Rectal smooth muscle tissue (tissue), 1 donor: ENCODE measurements at regions not wholly inside any gene's neighbourhood (a gene's known extent, or its start where the extent isn't known, plus 50 kb on each side); places are given as distances from the start of the nearest gene placed in this dataset.

Experiments used
- H3K27ac ChIP-seq: one replicate; pipeline ENCODE4 v1.7.0; 2013; ENCODE audit warnings: low read depth, low read length, inconsistent platforms
- H3K27me3 ChIP-seq: one replicate; pipeline ENCODE4 v1.7.0; 2013; ENCODE audit warnings: low read length; ENCODE audit not compliant: control insufficient read depth, insufficient read depth
- H3K36me3 ChIP-seq: one replicate; pipeline ENCODE4 v1.7.0; 2013; ENCODE audit warnings: low read length; ENCODE audit not compliant: control insufficient read depth, insufficient read depth
- H3K4me1 ChIP-seq: one replicate; pipeline ENCODE4 v1.7.0; 2013; ENCODE audit warnings: low read length; ENCODE audit not compliant: control insufficient read depth, insufficient read depth
- H3K4me3 ChIP-seq: one replicate; pipeline ENCODE4 v1.7.0; 2013; ENCODE audit warnings: low read length
- H3K9ac ChIP-seq: one replicate; pipeline ENCODE4 v1.7.0; 2013; ENCODE audit warnings: low read length

DNA sequence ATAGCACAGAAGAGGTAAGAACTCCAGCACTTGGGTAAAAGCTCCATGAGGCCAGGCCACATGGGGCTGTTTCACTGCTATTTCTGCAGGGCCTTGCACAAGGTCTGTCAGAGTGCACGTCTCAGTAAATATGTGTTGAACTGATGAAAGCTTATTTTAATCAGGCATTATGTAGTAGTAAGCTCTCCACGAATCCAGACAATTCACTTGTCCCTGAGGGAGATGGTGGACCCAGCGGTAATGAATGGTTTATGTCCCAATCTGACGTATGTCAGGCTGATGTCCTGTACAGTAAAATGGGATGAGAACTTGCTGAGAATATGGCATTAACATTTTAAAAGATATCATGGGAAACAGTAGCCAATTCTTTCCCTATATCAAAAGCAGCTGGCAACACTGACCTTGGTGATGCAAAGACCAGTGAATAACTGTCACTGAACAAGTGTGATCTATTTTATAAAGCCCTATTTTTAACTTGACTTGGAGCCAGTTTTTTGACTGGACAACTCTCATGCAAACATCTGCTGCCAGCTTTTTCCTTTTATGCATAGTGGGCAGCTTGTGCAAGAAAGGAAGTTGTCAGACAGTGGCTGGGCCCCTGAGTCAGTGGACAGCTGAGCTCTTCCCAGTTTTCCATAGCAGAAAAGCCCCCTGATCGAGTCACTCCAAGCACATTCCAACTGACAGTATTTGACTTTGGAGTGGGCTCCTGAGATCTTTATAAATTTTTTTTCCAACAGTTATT, 519.8 kb upstream of the MDFIC2 start:
- Histone ChIP-seq H3K9ac (no peak overlapping the region), H3K27ac (no peak overlapping the region), H3K4me3 (no peak overlapping the region), H3K4me1 (peaks cover 5% of the 10 kb centered on the region), H3K36me3 (no peaks in the 10 kb centered on the region), H3K27me3 (no peaks in the 10 kb centered on the region)

DNA sequence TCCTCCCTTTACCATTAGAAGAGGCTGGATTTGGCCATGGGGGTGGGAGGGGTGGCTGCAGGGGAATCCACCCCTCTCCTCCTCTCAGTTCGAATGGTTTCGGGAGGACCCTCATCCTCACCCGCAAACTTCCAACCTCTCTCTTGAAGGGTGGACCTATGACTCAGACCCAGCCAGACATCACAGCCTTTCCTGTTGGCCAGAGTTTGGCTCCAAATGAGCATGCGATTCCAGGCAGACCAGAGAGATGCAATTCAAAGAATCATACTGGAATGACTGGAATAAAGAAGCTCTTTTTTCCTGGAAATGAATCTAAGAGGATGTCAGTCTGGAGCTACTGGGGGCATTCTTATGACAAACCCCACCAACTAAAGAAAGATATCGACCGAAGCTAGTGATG, 516.7 kb upstream of the MDFIC2 start:
- no peak overlapping the region for H3K27ac ChIP-seq
- H3K4me1 ChIP-seq = peaks cover 5% of the 10 kb centered on the region
- H3K9ac ChIP-seq = no peak overlapping the region
- H3K4me3 ChIP-seq = no peak overlapping the region
- H3K36me3 ChIP-seq = no peaks in the 10 kb centered on the region
- H3K27me3 ChIP-seq = no peaks in the 10 kb centered on the region

DNA sequence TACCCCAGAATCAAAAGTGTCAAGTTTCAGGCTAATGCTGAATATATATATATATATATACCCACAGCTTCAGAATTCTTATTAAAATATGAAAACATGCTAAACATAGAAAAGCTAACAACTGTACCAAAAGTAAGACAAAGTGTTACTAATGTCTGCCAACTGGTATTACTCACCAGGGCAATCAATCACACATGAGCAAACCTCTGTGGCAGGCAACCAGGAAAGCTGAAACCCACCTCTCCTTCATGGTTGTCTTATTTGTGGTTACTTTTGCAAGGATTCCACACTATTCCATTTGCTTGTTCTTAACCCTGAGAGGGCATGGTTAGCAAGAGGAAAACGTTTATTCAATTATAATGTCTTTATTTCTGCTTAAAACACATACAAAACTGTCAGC, 512.3 kb upstream of the MDFIC2 start:
- Histone ChIP-seq H3K9ac (no peak overlapping the region), H3K27ac (no peak overlapping the region), H3K36me3 (no peaks in the 10 kb centered on the region), H3K4me3 (no peak overlapping the region), H3K27me3 (no peaks in the 10 kb centered on the region), H3K4me1 (no peaks in the 10 kb centered on the region)

DNA sequence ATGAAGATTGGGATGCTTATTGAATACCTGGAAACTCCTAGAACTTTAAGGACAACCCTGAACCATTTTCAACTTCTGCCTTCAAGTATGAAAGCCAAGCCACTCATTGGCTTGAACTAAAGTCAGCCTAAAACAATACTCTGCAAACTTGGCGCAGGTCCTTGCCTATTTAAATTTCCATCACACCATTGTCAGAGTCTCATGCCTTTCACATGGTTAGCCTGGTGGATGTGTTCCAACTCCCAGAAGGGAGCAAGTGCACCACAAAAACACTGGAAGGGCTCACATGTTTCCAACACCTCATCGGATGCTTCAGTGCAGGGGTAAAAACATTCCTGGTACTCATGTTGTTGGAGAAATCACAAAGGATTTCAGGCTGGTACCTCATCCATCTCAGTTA, 511.6 kb upstream of the MDFIC2 start:
- Histone ChIP-seq H3K36me3 (no peaks in the 10 kb centered on the region), H3K9ac (no peak overlapping the region), H3K4me3 (no peak overlapping the region), H3K27me3 (no peaks in the 10 kb centered on the region), H3K27ac (no peak overlapping the region), H3K4me1 (no peaks in the 10 kb centered on the region)

DNA sequence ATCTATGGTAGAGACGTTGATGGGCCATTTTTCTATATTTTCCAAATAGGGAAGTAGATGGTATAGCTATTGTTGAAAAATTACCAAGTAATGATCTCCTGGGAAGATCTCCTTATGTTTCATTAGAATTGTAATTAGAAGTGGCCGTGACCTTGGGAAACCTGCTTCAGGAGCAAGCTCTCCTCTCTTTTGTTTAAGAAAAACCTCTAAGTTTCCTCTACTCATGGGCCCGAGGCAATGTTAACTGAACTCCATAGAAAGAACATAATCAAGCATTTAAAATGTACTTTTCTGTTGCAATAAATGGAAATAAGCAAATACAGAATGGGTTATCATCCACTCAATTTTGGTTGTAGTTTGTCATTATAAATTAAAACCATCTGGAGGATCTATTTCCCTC, 511.2 kb upstream of the MDFIC2 start:
- Histone ChIP-seq H3K27ac (no peak overlapping the region), H3K9ac (no peak overlapping the region), H3K36me3 (no peaks in the 10 kb centered on the region), H3K4me3 (no peak overlapping the region), H3K27me3 (no peaks in the 10 kb centered on the region), H3K4me1 (no peaks in the 10 kb centered on the region)

DNA sequence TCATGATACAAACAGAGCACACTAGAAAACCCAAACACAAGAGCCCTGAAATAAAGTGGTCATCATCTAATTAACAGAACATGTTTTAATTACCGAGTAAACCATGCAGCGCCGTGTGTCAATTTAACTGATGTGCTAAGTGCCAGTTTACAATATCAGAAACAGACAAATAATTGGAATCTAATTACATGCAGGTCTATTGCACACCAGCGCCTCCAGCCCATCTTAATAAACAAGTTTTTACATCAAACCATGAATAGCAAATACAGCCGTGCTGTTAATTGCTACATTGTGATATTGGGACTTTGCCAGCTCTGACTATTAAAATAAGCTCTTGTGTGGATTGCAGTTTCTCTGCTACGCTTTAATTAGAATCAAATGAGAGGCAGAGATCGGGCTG, 510.2 kb upstream of the MDFIC2 start:
- no peaks in the 10 kb centered on the region for H3K27me3 ChIP-seq
- H3K9ac ChIP-seq = no peak overlapping the region

DNA sequence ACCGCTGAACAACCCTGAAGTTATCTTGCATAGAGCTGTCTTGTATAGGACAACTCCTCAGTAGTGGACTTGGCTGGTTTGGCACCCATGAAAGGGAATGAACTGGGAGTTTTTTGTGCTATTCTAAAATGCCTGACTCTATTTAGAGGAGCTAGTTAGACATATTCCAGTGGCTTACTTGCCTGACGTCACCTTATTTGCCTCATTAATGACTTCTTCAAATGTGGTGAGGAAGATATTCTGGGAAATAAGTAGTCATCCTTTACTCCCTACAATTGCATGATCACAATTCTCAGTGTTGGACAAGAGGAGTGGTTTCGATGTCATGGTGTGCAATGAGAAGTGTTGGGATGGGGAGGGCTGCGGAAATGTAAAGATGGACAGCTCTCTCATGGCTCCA, 509.2 kb upstream of the MDFIC2 start:
- no peaks in the 10 kb centered on the region for H3K4me1 ChIP-seq
- H3K27ac ChIP-seq = no peak overlapping the region
- no peaks in the 10 kb centered on the region for H3K27me3 ChIP-seq
- H3K9ac ChIP-seq = no peak overlapping the region
- no peaks in the 10 kb centered on the region for H3K36me3 ChIP-seq
- H3K4me3 ChIP-seq = no peak overlapping the region

More for the DNA sequence above, 510.2 kb upstream of the MDFIC2 start:
- Histone ChIP-seq H3K4me3 (no peak overlapping the region), H3K27ac (no peak overlapping the region), H3K4me1 (no peaks in the 10 kb centered on the region), H3K36me3 (no peaks in the 10 kb centered on the region)

DNA sequence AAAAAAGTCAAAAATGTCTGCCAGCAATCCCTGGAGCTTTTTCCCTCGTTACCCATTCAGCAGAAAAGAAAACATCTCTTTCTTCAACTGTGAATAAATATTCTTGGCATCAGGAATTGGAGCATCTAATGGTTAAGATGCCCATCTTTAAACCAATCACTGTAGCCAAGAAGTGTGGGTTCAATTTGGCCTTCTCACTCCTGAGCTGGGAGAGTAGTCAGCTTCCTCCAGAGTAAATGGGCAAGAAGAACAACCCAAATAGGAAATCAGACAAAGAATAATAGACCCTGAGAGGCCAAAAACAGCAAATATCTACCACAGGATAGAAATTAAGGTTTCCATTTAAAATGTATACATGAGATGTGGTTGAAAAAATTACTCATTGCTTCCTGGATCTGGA, 508.0 kb upstream of the MDFIC2 start:
- Histone ChIP-seq H3K4me3 (no peak overlapping the region), H3K36me3 (no peaks in the 10 kb centered on the region), H3K9ac (no peak overlapping the region), H3K4me1 (no peaks in the 10 kb centered on the region), H3K27me3 (no peaks in the 10 kb centered on the region), H3K27ac (no peak overlapping the region)

DNA sequence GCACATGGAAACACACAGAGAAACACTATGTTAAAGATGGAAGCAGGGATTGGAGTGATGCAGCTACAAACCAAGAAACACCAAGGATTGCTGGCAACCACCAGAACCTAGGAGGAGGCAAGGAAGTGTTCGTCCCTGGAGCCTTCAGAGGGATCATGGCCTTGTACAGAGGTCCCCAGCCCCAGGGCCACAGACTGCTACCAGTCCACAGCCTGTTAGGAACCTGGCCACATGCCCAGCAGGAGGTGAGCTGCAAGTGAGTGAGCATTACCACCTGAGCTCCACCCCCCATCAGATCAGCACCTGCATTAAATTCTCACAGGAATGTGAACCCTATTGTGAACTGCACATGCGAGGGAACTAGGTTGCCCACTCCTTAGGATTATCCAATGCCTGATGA, 505.7 kb upstream of the MDFIC2 start:
- H3K27ac ChIP-seq = no peak overlapping the region
- no peaks in the 10 kb centered on the region for H3K27me3 ChIP-seq
- no peaks in the 10 kb centered on the region for H3K36me3 ChIP-seq
- H3K4me3 ChIP-seq = no peak overlapping the region
- no peak overlapping the region for H3K9ac ChIP-seq
- H3K4me1 ChIP-seq = no peaks in the 10 kb centered on the region

DNA sequence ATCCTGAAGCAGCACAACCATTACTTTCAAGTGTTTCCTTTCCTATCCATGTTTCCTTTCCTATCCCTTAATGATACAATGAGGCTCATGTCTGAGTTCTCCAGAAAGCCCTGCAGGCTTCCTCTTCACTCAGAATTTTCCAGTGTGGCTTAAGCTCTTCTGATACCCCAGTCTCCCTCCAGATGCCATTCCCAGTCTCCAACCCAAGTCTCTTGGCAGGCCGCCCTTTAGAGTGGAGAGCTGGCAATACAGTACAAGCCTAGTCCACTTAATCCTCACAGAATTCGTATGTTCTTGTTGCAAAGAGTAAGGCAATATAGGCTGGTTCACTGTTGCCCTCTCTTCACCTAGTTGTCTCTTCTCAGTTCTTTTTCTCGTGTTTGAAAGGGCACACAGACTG, 503.9 kb upstream of the MDFIC2 start:
- no peak overlapping the region for H3K9ac ChIP-seq
- H3K27ac ChIP-seq = no peak overlapping the region
- H3K27me3 ChIP-seq = no peaks in the 10 kb centered on the region
- no peaks in the 10 kb centered on the region for H3K4me1 ChIP-seq
- H3K36me3 ChIP-seq = no peaks in the 10 kb centered on the region
- H3K4me3 ChIP-seq = no peak overlapping the region

DNA sequence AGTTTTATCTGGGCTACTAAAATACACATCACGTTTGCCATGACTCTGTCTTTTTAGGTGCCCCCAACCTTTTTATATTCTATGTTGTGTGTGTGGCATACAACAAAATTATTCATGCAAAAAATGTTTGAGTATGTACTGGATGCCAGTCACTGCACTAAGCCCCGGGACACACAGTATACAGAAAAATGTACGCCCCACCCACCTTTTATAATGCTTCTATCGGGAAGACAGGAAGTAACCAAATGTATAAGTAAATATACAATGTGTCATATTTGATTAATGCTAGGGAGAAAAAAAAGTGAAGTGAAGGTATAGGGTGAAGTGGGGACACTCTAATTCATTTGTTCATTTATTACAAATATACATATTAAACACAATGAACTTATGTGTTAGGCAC, 503.4 kb upstream of the MDFIC2 start:
- no peak overlapping the region for H3K27ac ChIP-seq
- H3K36me3 ChIP-seq = no peaks in the 10 kb centered on the region
- H3K27me3 ChIP-seq = no peaks in the 10 kb centered on the region
- no peak overlapping the region for H3K4me3 ChIP-seq
- no peak overlapping the region for H3K9ac ChIP-seq
- no peaks in the 10 kb centered on the region for H3K4me1 ChIP-seq

DNA sequence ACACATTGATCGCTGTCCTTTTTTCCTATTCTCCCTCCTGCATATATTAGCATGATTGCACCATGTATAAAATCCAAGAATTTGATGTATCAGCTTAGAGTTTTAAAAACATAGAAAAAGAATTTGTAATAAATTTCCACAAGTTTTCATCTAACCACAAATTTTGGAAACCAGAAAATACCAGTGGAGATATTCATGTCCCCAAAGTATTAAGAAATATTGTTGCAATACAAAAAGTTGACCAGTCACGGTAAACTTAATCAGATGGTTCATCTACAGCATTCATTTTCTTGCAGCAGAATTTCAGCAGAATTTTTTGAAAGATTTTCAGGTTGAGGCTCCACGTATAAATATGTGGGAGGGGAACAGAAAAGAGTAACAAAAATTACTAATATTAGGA, 500.9 kb upstream of the MDFIC2 start:
- H3K27ac ChIP-seq = no peak overlapping the region
- no peaks in the 10 kb centered on the region for H3K4me1 ChIP-seq
- H3K4me3 ChIP-seq = no peak overlapping the region
- H3K27me3 ChIP-seq = no peaks in the 10 kb centered on the region
- no peak overlapping the region for H3K9ac ChIP-seq
- no peaks in the 10 kb centered on the region for H3K36me3 ChIP-seq

DNA sequence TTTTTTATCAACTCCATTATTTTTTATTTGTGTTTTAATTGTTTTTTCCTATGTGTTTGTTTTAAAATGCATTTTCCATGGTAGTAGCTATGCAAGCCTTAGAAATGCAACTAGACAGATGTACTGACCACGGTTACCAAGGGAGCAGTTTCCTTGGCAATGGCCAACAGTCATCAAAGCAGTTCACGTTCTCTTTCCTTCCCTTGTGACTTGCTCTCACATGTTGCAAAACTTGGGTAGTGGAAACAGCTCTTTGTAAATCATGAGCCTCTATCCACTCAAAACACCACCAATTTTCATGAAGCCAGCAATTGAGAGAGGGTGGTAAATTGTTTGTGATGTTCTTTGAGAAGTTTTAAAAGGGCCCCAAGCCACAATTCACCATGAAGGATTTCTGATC, 499.4 kb upstream of the MDFIC2 start:
- no peaks in the 10 kb centered on the region for H3K4me1 ChIP-seq
- no peaks in the 10 kb centered on the region for H3K36me3 ChIP-seq
- H3K27me3 ChIP-seq = no peaks in the 10 kb centered on the region
- H3K4me3 ChIP-seq = no peak overlapping the region
- no peak overlapping the region for H3K9ac ChIP-seq
- H3K27ac ChIP-seq = peak overlapping the region; percentile 27
